ENCODE measurements at regions not wholly inside any gene's neighbourhood (a gene's known extent, or its start where the extent isn't known, plus 50 kb on each side); places are given as distances from the start of the nearest gene placed in this dataset.

GRCh38 chr2:238963161-238963970 lies 115.5 kb downstream of the TWIST2 start:
- no peak for DNase-seq

GRCh38 chr2:238963971-238964328 lies 116.1 kb downstream of the TWIST2 start:
- no peak for DNase-seq

- no peak for DNase-seq
Measured at GRCh38 chr2:238964544-238965067, 116.7 kb downstream of the TWIST2 start.

- DNase-seq: no peak
Measured at GRCh38 chr2:238965371-238966071, 117.6 kb downstream of the TWIST2 start.

- DNase-seq: no peak
Measured at GRCh38 chr2:238966072-238966937, 118.4 kb downstream of the TWIST2 start.

- DNase-seq: no peak
Measured at GRCh38 chr2:238967031-238967977, 119.4 kb downstream of the TWIST2 start.

- DNase-seq: no peak
Measured at GRCh38 chr2:238967978-238968360, 120.1 kb downstream of the TWIST2 start.

GRCh38 chr2:238968616-238969384 lies 120.9 kb downstream of the TWIST2 start:
- no peak for DNase-seq

- no peak for DNase-seq
Measured at GRCh38 chr2:238969857-238970256, 122.0 kb downstream of the TWIST2 start.

GRCh38 chr2:238970553-238971081 lies 122.7 kb downstream of the TWIST2 start:
- peak; percentile 62 for DNase-seq

GRCh38 chr2:238971318-238972145 lies 123.6 kb downstream of the TWIST2 start:
- DNase-seq: no peak

GRCh38 chr2:238972146-238972445 lies 124.2 kb downstream of the TWIST2 start:
- DNase-seq: no peak

- no peak for DNase-seq
Measured at GRCh38 chr2:238973038-238973739, 125.3 kb downstream of the TWIST2 start.

- DNase-seq: no peak
Measured at GRCh38 chr2:238974081-238974480, 126.2 kb downstream of the TWIST2 start.

GRCh38 chr2:238974501-238975166 lies 126.7 kb downstream of the TWIST2 start:
- no peak for DNase-seq

- no peak for DNase-seq
Measured at GRCh38 chr2:238975408-238975807, 127.5 kb downstream of the TWIST2 start.

GRCh38 chr2:238978497-238978896 lies 130.6 kb downstream of the TWIST2 start:
- no peak for DNase-seq

GRCh38 chr2:238979636-238980035 lies 131.8 kb downstream of the TWIST2 start:
- DNase-seq: no peak

Measured in activated CD4-positive, alpha-beta T cell treated with anti-CD3 and anti-CD28 coated beads, Interleukin-2, Interleukin-6, amounts not matched to agents 100 ng/mL and 50 ng/mL, durations not matched to agents 16 hours and 8 hours (primary cell).